ENCODE measurements at regions not wholly inside any gene's neighbourhood (a gene's known extent, or its start where the extent isn't known, plus 50 kb on each side); places are given as distances from the start of the nearest gene placed in this dataset.

DNA sequence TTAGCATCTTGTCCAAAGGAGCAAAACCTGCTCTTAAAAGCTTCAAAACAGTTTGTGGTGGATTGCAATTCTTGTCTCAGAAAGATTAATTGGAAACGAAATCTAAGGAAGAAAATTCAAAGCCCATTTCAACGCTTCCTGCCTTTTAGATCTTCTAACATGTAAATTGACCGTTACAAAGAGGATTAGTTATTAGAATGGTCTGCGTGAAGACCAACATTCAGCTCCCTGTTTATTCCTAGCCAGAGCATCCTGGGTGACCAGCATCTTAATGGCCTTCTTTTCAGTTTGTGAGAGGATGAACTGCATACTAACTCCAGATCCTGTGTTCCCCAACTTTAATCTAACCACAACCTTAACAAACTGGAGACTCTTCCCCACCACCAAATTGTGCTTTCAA, 109.9 kb upstream of the SLC1A3 start:
- TF ChIP-seq POLR2A (IDR thresholded peaks at IDR 0.05; ENCODE audit: low read depth, low read length): no peak
- no peak for TF ChIP-seq ZBTB11 (CRISPR knock-in tag; IDR thresholded peaks at IDR 0.05)
- TF ChIP-seq NFYA (IDR thresholded peaks at IDR 0.05; ENCODE audit: borderline replicate concordance, low read depth, low read length): no peak
- TF ChIP-seq FOS (IDR thresholded peaks at IDR 0.05; ENCODE audit: borderline replicate concordance, extremely low read depth, insufficient read length): no peak
- no peak for TF ChIP-seq CEBPZ (IDR thresholded peaks at IDR 0.05; ENCODE audit: low read depth, low read length)
- TF ChIP-seq POLR2AphosphoS5 (IDR thresholded peaks at IDR 0.05; ENCODE audit: low read length): no peak
- TF ChIP-seq SP1 (IDR thresholded peaks at IDR 0.05; ENCODE audit: low read depth, low read length): no peak
- no peak for TF ChIP-seq RFX5 (IDR thresholded peaks at IDR 0.05; ENCODE audit: low read depth, low read length)
- TF ChIP-seq PML (IDR thresholded peaks at IDR 0.05; ENCODE audit: low read length): no peak
- TF ChIP-seq TCF7 (IDR thresholded peaks at IDR 0.05; ENCODE audit: borderline replicate concordance): no peak
